SU-DHL-6 (cell line): ENCODE measurements at regions not wholly inside any gene's neighbourhood (a gene's known extent, or its start where the extent isn't known, plus 50 kb on each side); places are given as distances from the start of the nearest gene placed in this dataset.

Experiments
- H2AFZ ChIP-seq: fragments of 200-600 bp; sonication (generic); 2 replicates; pipeline ENCODE4 v1.6.1; 2014; ENCODE audit warnings: low read depth, mild to moderate bottlenecking, moderate library complexity, mixed read lengths, antibody characterized with exemption, low read length; ENCODE audit not compliant: severe bottlenecking
- H3F3A ChIP-seq: fragments of 200-600 bp; shearing (Covaris generic); 2 replicates; pipeline ENCODE4 v1.6.0; 2016; ENCODE audit warnings: antibody characterized with exemption, mild to moderate bottlenecking; ENCODE audit not compliant: insufficient read depth
- H3K27ac ChIP-seq: fragments of 200-600 bp; sonication (generic); 2 replicates; pipeline ENCODE4 v1.5.1; 2016; ENCODE audit warnings: low read depth, mild to moderate bottlenecking, low read length, moderate library complexity, mixed read lengths
- H3K27me3 ChIP-seq: fragments of 200-600 bp; sonication (generic), shearing (Covaris generic); 2 replicates; pipeline ENCODE4 v1.6.0; 2014; ENCODE audit warnings: mild to moderate bottlenecking, low read length
- H3K36me3 ChIP-seq: fragments of 200-600 bp; sonication (generic); 2 replicates; pipeline ENCODE4 v1.6.1; 2014; ENCODE audit warnings: mild to moderate bottlenecking, low read length, mixed read lengths
- H3K4me2 ChIP-seq: fragments of 300-600, 200-600 bp; shearing (Covaris generic), sonication (generic); 2 replicates; pipeline ENCODE4 v1.6.0; 2014; ENCODE audit warnings: low read length, low read depth, mild to moderate bottlenecking; ENCODE audit not compliant: poor library complexity, severe bottlenecking
- H3K4me3 ChIP-seq: fragments of 200-600 bp; sonication (generic); 2 replicates; pipeline ENCODE4 v1.5.1; 2014; ENCODE audit warnings: antibody characterized with exemption, low read length, mild to moderate bottlenecking, mixed read lengths; ENCODE audit not compliant: insufficient read depth, poor library complexity, severe bottlenecking
- H3K79me2 ChIP-seq: fragments of 200-600 bp; sonication (generic); 2 replicates; pipeline ENCODE4 v1.6.1; 2014; ENCODE audit warnings: mild to moderate bottlenecking, low read length, moderate library complexity; ENCODE audit not compliant: insufficient read depth
- H3K9ac ChIP-seq: fragments of 200-600 bp; sonication (generic); 2 replicates; pipeline ENCODE4 v1.7.0; 2014; ENCODE audit warnings: mild to moderate bottlenecking, low read length
- H3K9me2 ChIP-seq: fragments of 200-600 bp; sonication (generic); replicated peaks from 2 replicates; pipeline ENCODE4 v1.6.1; 2014; ENCODE audit warnings: low read length; ENCODE audit not compliant: insufficient read depth
- H3K9me3 ChIP-seq: fragments of 200-600 bp; sonication (generic); 2 replicates; pipeline ENCODE4 v1.6.1; 2014; ENCODE audit warnings: low read length, mixed read lengths; ENCODE audit not compliant: insufficient read depth
- H4K20me1 ChIP-seq: fragments of 200-600 bp; sonication (generic); 2 replicates; pipeline ENCODE4 v1.6.1; 2014; ENCODE audit warnings: low read depth, mild to moderate bottlenecking, antibody characterized with exemption, low read length, moderate library complexity, mixed read lengths
- EZH2phosphoT487 ChIP-seq: fragments of 200-600 bp; sonication (generic), shearing (Covaris generic); conservative IDR thresholded peaks from 2 replicates; pipeline ENCODE4 v1.6.1; 2018; ENCODE audit warnings: mild to moderate bottlenecking, antibody characterized with exemption, low read length, moderate library complexity, mixed read lengths
- TF ChIP-seq, protein P1 (sequence below): fragments of 200-600 bp; sonication (generic); IDR thresholded peaks from one replicate; pipeline ENCODE4 v1.5.1; 2017; ENCODE audit warnings: antibody characterized with exemption, mild to moderate bottlenecking, low read length, moderate library complexity; ENCODE audit not compliant: insufficient read depth, poor library complexity, severe bottlenecking

DNA sequence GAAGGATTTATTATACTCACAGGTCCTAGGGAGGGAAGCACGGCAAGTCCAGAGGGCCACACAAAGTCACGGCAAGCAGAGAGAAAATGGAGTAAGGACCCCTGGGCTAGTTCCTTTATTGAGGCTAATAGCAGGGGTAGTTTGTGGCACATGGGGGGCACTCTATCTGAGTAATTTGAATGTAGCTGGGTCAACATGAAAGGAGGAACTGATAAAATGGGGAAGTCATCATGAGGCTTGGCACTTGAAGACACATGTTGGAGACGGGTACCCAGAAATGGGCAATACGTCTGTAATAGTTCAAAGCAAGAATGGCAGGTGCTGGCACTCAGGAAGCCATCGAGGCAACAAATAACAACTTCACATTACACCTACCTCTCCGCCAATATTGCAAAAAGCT lies 1136.4 kb downstream of the MRPL39 start:
- Histone ChIP-seq H3K4me3 (no peak overlapping the region), H3K9ac (no peak overlapping the region)

DNA sequence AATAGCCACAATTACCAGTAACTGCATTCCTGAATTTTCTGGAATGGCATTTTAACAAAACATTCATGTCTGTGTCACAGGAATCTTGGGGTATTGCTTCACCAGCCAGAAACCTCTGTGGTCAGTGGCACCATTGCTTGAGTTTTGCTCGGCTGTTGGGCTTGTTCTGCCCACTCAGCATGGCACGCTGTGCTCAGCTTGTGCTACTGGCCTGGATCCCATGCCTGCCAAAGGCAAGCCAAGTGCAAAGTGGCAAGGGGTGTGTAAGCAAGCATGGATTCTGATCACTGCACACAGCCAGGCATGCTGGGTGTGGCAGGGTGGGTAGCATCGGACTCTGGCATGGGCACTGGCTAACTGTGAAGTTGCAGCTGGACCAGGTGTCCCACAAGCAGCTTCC lies 1150.9 kb downstream of the MRPL39 start:
- no peaks in the 10 kb centered on the region for H3K79me2 ChIP-seq
- H2AFZ ChIP-seq, result no peak overlapping the region
- H3K4me3 ChIP-seq, result no peak overlapping the region
- H3K9me3 ChIP-seq, result no peaks in the 10 kb centered on the region
- H3K27ac ChIP-seq, result no peak overlapping the region
- H4K20me1 ChIP-seq, result no peaks in the 10 kb centered on the region
- no peak for TF ChIP-seq EZH2phosphoT487
- TF ChIP-seq, protein P1, sequence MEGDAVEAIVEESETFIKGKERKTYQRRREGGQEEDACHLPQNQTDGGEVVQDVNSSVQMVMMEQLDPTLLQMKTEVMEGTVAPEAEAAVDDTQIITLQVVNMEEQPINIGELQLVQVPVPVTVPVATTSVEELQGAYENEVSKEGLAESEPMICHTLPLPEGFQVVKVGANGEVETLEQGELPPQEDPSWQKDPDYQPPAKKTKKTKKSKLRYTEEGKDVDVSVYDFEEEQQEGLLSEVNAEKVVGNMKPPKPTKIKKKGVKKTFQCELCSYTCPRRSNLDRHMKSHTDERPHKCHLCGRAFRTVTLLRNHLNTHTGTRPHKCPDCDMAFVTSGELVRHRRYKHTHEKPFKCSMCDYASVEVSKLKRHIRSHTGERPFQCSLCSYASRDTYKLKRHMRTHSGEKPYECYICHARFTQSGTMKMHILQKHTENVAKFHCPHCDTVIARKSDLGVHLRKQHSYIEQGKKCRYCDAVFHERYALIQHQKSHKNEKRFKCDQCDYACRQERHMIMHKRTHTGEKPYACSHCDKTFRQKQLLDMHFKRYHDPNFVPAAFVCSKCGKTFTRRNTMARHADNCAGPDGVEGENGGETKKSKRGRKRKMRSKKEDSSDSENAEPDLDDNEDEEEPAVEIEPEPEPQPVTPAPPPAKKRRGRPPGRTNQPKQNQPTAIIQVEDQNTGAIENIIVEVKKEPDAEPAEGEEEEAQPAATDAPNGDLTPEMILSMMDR, result no peak
- no peak overlapping the region for H3K9ac ChIP-seq
- H3K9me2 ChIP-seq, result no peaks in the 10 kb centered on the region
- no peaks in the 10 kb centered on the region for H3F3A ChIP-seq
- no peaks in the 10 kb centered on the region for H3K36me3 ChIP-seq
- H3K4me2 ChIP-seq, result no peak overlapping the region
- no peaks in the 10 kb centered on the region for H3K27me3 ChIP-seq

More for the DNA sequence above, 1136.4 kb downstream of the MRPL39 start:
- no peak for TF ChIP-seq EZH2phosphoT487
- TF ChIP-seq, protein P1, result no peak
- H3F3A ChIP-seq, result no peaks in the 10 kb centered on the region
- H3K79me2 ChIP-seq, result no peaks in the 10 kb centered on the region
- 0 out of 2 replicates have a peak, but pooled peaks cover 2% of the 10 kb centered on the region for H3K36me3 ChIP-seq
- H3K4me2 ChIP-seq, result no peak overlapping the region
- H3K9me2 ChIP-seq, result no peaks in the 10 kb centered on the region
- peak overlapping the region; percentile 35 for H2AFZ ChIP-seq
- no peaks in the 10 kb centered on the region for H3K9me3 ChIP-seq
- no peak overlapping the region for H3K27ac ChIP-seq
- H3K27me3 ChIP-seq, result no peaks in the 10 kb centered on the region
- H4K20me1 ChIP-seq, result no peaks in the 10 kb centered on the region

DNA sequence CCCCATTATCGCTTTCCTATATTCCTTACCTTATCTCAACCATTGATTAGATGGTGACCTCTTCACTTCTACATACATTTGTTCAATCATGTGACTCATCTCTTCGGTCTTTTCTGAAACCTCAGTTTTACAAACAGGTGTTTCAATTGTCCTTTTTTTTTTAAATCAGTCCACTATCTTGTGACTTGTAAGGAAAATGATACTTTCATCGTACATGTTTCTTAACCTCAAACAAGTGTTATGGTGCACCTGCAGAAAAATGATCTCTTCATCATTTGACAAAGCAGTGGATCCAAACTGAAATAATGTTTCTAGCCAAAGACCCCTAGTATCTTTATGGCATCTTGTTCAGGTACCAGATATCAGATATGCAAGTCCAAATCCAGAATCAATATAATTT lies 1157.2 kb downstream of the MRPL39 start:
- H3K36me3 ChIP-seq, result no peaks in the 10 kb centered on the region; the same call in 1 of the 2 replicates
- no peaks in the 10 kb centered on the region for H3K79me2 ChIP-seq
- no peak overlapping the region for H3K4me2 ChIP-seq
- H3K9ac ChIP-seq, result no peak overlapping the region
- H3K9me2 ChIP-seq, result no peaks in the 10 kb centered on the region
- TF ChIP-seq EZH2phosphoT487, result no peak
- TF ChIP-seq, protein P1, result no peak
- no peak overlapping the region for H3K4me3 ChIP-seq
- H3K9me3 ChIP-seq, result no peaks in the 10 kb centered on the region
- H3F3A ChIP-seq, result no peaks in the 10 kb centered on the region
- H4K20me1 ChIP-seq, result no peaks in the 10 kb centered on the region
- no peak overlapping the region for H2AFZ ChIP-seq
- no peak overlapping the region for H3K27ac ChIP-seq
- H3K27me3 ChIP-seq, result no peaks in the 10 kb centered on the region
